NT2/D1 (cell line): ENCODE measurements at regions not wholly inside any gene's neighbourhood (a gene's known extent, or its start where the extent isn't known, plus 50 kb on each side); places are given as distances from the start of the nearest gene placed in this dataset.

Experiments used
- SUZ12 ChIP-seq: IDR thresholded peaks from 2 replicates; pipeline ENCODE4 v1.6.1; 2011; ENCODE audit not compliant: insufficient read length, insufficient read depth; ENCODE audit errors: extremely low read depth
- YY1 ChIP-seq: IDR thresholded peaks from 2 replicates; pipeline ENCODE4 v1.6.1; 2011; ENCODE audit not compliant: insufficient read length, insufficient read depth
- ZNF274 ChIP-seq: IDR thresholded peaks from 2 replicates; pipeline ENCODE4 v1.6.1; 2011; ENCODE audit warnings: mild to moderate bottlenecking, low read depth, low read length

DNA sequence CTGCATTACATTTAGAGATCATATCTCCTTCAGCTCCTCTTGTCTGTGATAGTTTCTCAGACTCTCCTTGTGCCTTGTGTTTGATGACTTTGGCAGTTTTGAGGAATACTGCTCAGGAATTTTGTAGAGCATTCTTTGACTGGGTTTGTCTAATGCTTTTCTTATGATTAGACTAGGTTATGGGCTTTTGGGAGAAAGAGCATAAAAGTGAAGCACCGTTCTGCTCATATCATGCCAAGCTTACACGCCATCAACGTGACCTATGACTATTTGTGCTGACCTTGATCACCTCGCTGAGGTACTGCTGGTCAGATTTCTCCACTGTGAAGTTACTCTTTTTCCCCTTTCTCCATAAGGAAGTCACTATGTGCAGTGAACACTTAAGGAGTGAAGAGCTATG, 256.0 kb downstream of the LY86 start:
- TF ChIP-seq YY1 (no peak), ZNF274 (no peak), SUZ12 (no peak)
